GM23248 (cell line): ENCODE measurements at regions not wholly inside any gene's neighbourhood (a gene's known extent, or its start where the extent isn't known, plus 50 kb on each side); places are given as distances from the start of the nearest gene placed in this dataset.

ENCODE experiments used
- DNase-seq: peaks from one replicate; pipeline ENCODE4 v3.0.0-alpha.2; 2015
- H2AFZ ChIP-seq: fragments of 200-600 bp; sonication (generic); 2 replicates; pipeline ENCODE4 v1.6.1; 2016; ENCODE audit warnings: antibody characterized with exemption
- H3F3A ChIP-seq: fragments of 200-600 bp; sonication (generic); 2 replicates; pipeline ENCODE4 v1.6.1; 2016; ENCODE audit warnings: mild to moderate bottlenecking, antibody characterized with exemption, mixed run types; ENCODE audit not compliant: insufficient read depth
- H3K27ac ChIP-seq: fragments of 200-600 bp; sonication (generic); 2 replicates; pipeline ENCODE4 v1.5.1; 2016; ENCODE audit warnings: mild to moderate bottlenecking
- H3K27me3 ChIP-seq: fragments of 200-600 bp; sonication (generic); replicated peaks from 2 replicates; pipeline ENCODE4 v1.6.1; 2016; ENCODE audit warnings: mild to moderate bottlenecking; ENCODE audit not compliant: insufficient read depth
- H3K36me3 ChIP-seq: fragments of 200-600 bp; sonication (generic); 2 replicates; pipeline ENCODE4 v1.6.1; 2016; ENCODE audit warnings: low read depth, mild to moderate bottlenecking
- H3K4me1 ChIP-seq: fragments of 200-600 bp; sonication (generic); 2 replicates; pipeline ENCODE4 v1.6.1; 2016; ENCODE audit warnings: mild to moderate bottlenecking; ENCODE audit not compliant: insufficient read depth
- H3K4me2 ChIP-seq: fragments of 200-600 bp; sonication (generic); one replicate; pipeline ENCODE4 v1.6.1; 2016; ENCODE audit warnings: mild to moderate bottlenecking; ENCODE audit not compliant: unreplicated experiment
- H3K4me3 ChIP-seq: fragments of 200-600 bp; sonication (generic); 2 replicates; pipeline ENCODE4 v1.5.1; 2016; ENCODE audit warnings: mild to moderate bottlenecking
- H3K79me2 ChIP-seq: fragments of 200-600 bp; sonication (generic); 2 replicates; pipeline ENCODE4 v1.6.1; 2016; ENCODE audit warnings: mild to moderate bottlenecking; ENCODE audit not compliant: insufficient read depth
- H3K9ac ChIP-seq: fragments of 200-600 bp; sonication (generic); 2 replicates; pipeline ENCODE4 v1.6.1; 2016; ENCODE audit warnings: mild to moderate bottlenecking
- H3K9me2 ChIP-seq: fragments of 200-600 bp; sonication (generic); 2 replicates; pipeline ENCODE4 v1.6.1; 2016; ENCODE audit warnings: mixed run types, mild to moderate bottlenecking, moderate library complexity; ENCODE audit not compliant: insufficient read depth
- H3K9me3 ChIP-seq: fragments of 200-600 bp; sonication (generic); one replicate; pipeline ENCODE4 v1.6.1; 2017; ENCODE audit warnings: low read depth
- H4K20me1 ChIP-seq: fragments of 200-600 bp; sonication (generic); 2 replicates; pipeline ENCODE4 v1.6.0; 2016; ENCODE audit not compliant: insufficient read depth
- EZH2 ChIP-seq: fragments of 200-600 bp; sonication (generic); IDR thresholded peaks from 2 replicates; pipeline ENCODE4 v1.6.1; 2018; ENCODE audit warnings: antibody characterized with exemption, mild to moderate bottlenecking; ENCODE audit not compliant: insufficient read depth, poor library complexity, severe bottlenecking
- EZH2phosphoT487 ChIP-seq: fragments of 200-600 bp; sonication (generic); IDR thresholded peaks from 2 replicates; pipeline ENCODE4 v1.6.1; 2018; ENCODE audit warnings: antibody characterized with exemption, moderate library complexity, mild to moderate bottlenecking, low read depth; ENCODE audit not compliant: insufficient read depth
- WGBS, 2 experiments: methylation state at CpG; one replicate each; pipeline ENCODE4 v1.1.6; 2015 to 2017; ENCODE audit warnings: low lambda C conversion rate in 2 of 2, low coverage in 1 of 2; ENCODE audit errors: missing lambda C conversion rate in 2 of 2; 5-methylcytosine and 5-hydroxymethylcytosine counted together
- in situ Hi-C: fragments of 300-500 bp; cut with MboI; formaldehyde crosslinking; loops from 2 replicates; pipeline ENCODE4 v1.15.0; 2020

GRCh38 chr5:153039501-153039900, 451.0 kb upstream of the GRIA1 start:
- Histone ChIP-seq H3K4me1 (no peaks in the 10 kb centered on the region), H3K79me2 (no peaks in the 10 kb centered on the region), H3K36me3 (no peaks in the 10 kb centered on the region), H3K27ac (no peak overlapping the region), H3K27me3 (no peaks in the 10 kb centered on the region), H3K9ac (no peak overlapping the region), H3K4me2 (no peak overlapping the region), H3F3A (no peaks in the 10 kb centered on the region), H4K20me1 (no peaks in the 10 kb centered on the region), H3K9me2 (no peaks in the 10 kb centered on the region), H3K9me3 (no peaks in the 10 kb centered on the region), H3K4me3 (no peak overlapping the region), H2AFZ (no peak overlapping the region)
- WGBS, 2 experiments, result 22 to 33% methylated on average over 3 of the region's 3 CpGs
- no peak for TF ChIP-seq EZH2phosphoT487
- TF ChIP-seq EZH2, result no peak
- DNase-seq, result no peak
- in situ Hi-C loops, result no loop called here

- Histone ChIP-seq H3K79me2 (no peaks in the 10 kb centered on the region), H3K27ac (no peak overlapping the region), H2AFZ (no peak overlapping the region), H3K27me3 (no peaks in the 10 kb centered on the region), H4K20me1 (no peaks in the 10 kb centered on the region), H3K9me2 (no peaks in the 10 kb centered on the region), H3K9me3 (no peaks in the 10 kb centered on the region), H3F3A (no peaks in the 10 kb centered on the region), H3K36me3 (no peaks in the 10 kb centered on the region), H3K4me3 (no peak overlapping the region), H3K4me2 (no peak overlapping the region), H3K9ac (no peak overlapping the region), H3K4me1 (no peaks in the 10 kb centered on the region)
- no peak for DNase-seq
- in situ Hi-C loops, result no loop called here
- no peak for TF ChIP-seq EZH2
- TF ChIP-seq EZH2phosphoT487, result no peak
- 8 to 11% methylated on average over 1 of the region's 1 CpG for WGBS, 2 experiments
Measured at GRCh38 chr5:153043886-153044285, 446.6 kb upstream of the GRIA1 start.

- Histone ChIP-seq H3K9me2 (no peaks in the 10 kb centered on the region), H4K20me1 (no peaks in the 10 kb centered on the region), H3F3A (no peaks in the 10 kb centered on the region), H3K4me2 (no peak overlapping the region), H3K4me3 (no peak overlapping the region), H2AFZ (no peak overlapping the region), H3K36me3 (no peaks in the 10 kb centered on the region), H3K27me3 (no peaks in the 10 kb centered on the region), H3K9me3 (no peaks in the 10 kb centered on the region), H3K79me2 (no peaks in the 10 kb centered on the region), H3K27ac (no peak overlapping the region), H3K9ac (no peak overlapping the region), H3K4me1 (no peaks in the 10 kb centered on the region)
- no peak for TF ChIP-seq EZH2phosphoT487
- TF ChIP-seq EZH2, result no peak
- in situ Hi-C loops, result no loop called here
- WGBS, 2 experiments, result 0% methylated on average over 1 of the region's 1 CpG
- no peak for DNase-seq
Measured at GRCh38 chr5:153050496-153051179, 439.8 kb upstream of the GRIA1 start.

GRCh38 chr5:153066281-153066680, 424.2 kb upstream of the GRIA1 start:
- in situ Hi-C loops, result no loop called here
- TF ChIP-seq EZH2, result no peak
- TF ChIP-seq EZH2phosphoT487, result no peak
- no peak for DNase-seq
- no peaks in the 10 kb centered on the region for H3K27me3 ChIP-seq
- H3K4me2 ChIP-seq, result no peak overlapping the region
- H3K9ac ChIP-seq, result no peak overlapping the region
- no peaks in the 10 kb centered on the region for H3F3A ChIP-seq
- no peaks in the 10 kb centered on the region for H3K9me3 ChIP-seq
- H3K4me3 ChIP-seq, result no peak overlapping the region
- H3K27ac ChIP-seq, result no peak overlapping the region
- no peaks in the 10 kb centered on the region for H3K36me3 ChIP-seq
- no peak overlapping the region for H2AFZ ChIP-seq
- H4K20me1 ChIP-seq, result no peaks in the 10 kb centered on the region
- H3K79me2 ChIP-seq, result no peaks in the 10 kb centered on the region
- no peaks in the 10 kb centered on the region for H3K4me1 ChIP-seq
- H3K9me2 ChIP-seq, result no peaks in the 10 kb centered on the region

DNA sequence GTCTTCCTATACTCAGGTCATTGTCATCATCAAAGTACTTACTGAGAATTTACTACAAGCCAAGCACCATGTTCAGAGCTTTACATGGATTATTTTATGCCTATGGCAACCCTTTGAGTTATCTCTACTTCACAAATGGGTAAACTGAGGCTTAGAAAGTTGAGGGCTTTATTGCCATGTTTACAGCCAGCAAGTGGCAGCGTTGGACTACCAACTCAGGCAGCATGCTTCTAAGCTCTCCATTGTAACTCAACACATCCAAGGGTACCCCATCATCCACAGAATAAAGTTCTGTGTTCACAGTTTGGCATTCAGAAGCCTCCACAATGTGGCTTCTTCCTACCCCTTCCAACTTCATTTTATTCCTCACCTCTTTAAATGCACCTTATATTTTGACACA, 422.6 kb upstream of the GRIA1 start:
- H3K9me3 ChIP-seq, result no peaks in the 10 kb centered on the region
- TF ChIP-seq EZH2phosphoT487, result no peak
- no peak for TF ChIP-seq EZH2
- no peak overlapping the region for H3K4me2 ChIP-seq
- no peak overlapping the region for H3K9ac ChIP-seq
- DNase-seq, result no peak
- H3K36me3 ChIP-seq, result no peaks in the 10 kb centered on the region
- H3K27me3 ChIP-seq, result no peaks in the 10 kb centered on the region
- in situ Hi-C loops, result no loop called here
- no peaks in the 10 kb centered on the region for H4K20me1 ChIP-seq
- no peaks in the 10 kb centered on the region for H3K9me2 ChIP-seq
- WGBS, 2 experiments, result 7 to 17% methylated on average over 1 of the region's 1 CpG
- H3K27ac ChIP-seq, result no peak overlapping the region
- H3K4me3 ChIP-seq, result no peak overlapping the region
- no peaks in the 10 kb centered on the region for H3K4me1 ChIP-seq
- no peaks in the 10 kb centered on the region for H3F3A ChIP-seq
- no peak overlapping the region for H2AFZ ChIP-seq
- H3K79me2 ChIP-seq, result no peaks in the 10 kb centered on the region
